ENCODE measurements at regions not wholly inside any gene's neighbourhood (a gene's known extent, or its start where the extent isn't known, plus 50 kb on each side); places are given as distances from the start of the nearest gene placed in this dataset.

- TF ChIP-seq CTCF (IDR thresholded peaks at IDR 0.05; ENCODE audit: low read length) (no peak), EZH2phosphoT487 (IDR thresholded peaks at IDR 0.05; ENCODE audit: low read length) (no peak), EZH2 (optimal IDR thresholded peaks at IDR 0.05; ENCODE audit: low read depth, low read length) (no peak)
Observed at GRCh38 chr7:110421490-110422241, 669.3 kb upstream of the LRRN3 start.

Data from MM.1S (cell line).